Activated T-cell treated with anti-CD3 and anti-CD28 coated beads, Interleukin-2, amount 50 U/mL, for 72 hours (primary cell): ENCODE measurements at regions not wholly inside any gene's neighbourhood (a gene's known extent, or its start where the extent isn't known, plus 50 kb on each side); places are given as distances from the start of the nearest gene placed in this dataset.
A peak's percentile ranks its signal among the peaks of the same experiment; 100 is the strongest.
"Not testable (repeated sequence)": the region's sequence is repeated elsewhere in the genome, so short reads cannot be mapped to it uniquely, and the experiment has no call there.

Experiments used
- ATAC-seq, 2 donors: fragments of 150-1000 bp; cut with Tn5 transposase; replicated peaks in 1 of 2; 2 replicates each; pipeline ENCODE4 v1.10.0; 2021; ENCODE audit warnings: moderate library complexity in 2 of 2, mild to moderate bottlenecking in 1 of 2
- DNase-seq, 2 donors: peaks; one replicate each; pipeline ENCODE4 v3.0.0; 2021 to 2022; ENCODE audit warnings: mixed read lengths in 1 of 2
- H3K27ac Mint-ChIP-seq: one replicate; pipeline ENCODE4 v1.8.0; 2022; ENCODE audit warnings: mild to moderate bottlenecking, moderate library complexity, mixed read lengths
- H3K27me3 Mint-ChIP-seq: one replicate; pipeline ENCODE4 v1.8.0; 2022; ENCODE audit warnings: low read depth, mixed read lengths
- H3K36me3 Mint-ChIP-seq, 2 donors: one replicate each; pipeline ENCODE4 v1.8.0; 2022; ENCODE audit warnings: mixed read lengths in 2 of 2, mild to moderate bottlenecking in 1 of 2; ENCODE audit not compliant: insufficient read depth in 2 of 2
- H3K4me1 Mint-ChIP-seq: one replicate; pipeline ENCODE4 v1.8.0; 2022; ENCODE audit warnings: low read depth, mixed read lengths
- H3K4me3 Mint-ChIP-seq, 2 donors: one replicate each; pipeline ENCODE4 v1.8.0; 2022; ENCODE audit warnings: mild to moderate bottlenecking in 2 of 2, mixed read lengths in 2 of 2, moderate library complexity in 2 of 2
- H3K9me3 Mint-ChIP-seq, 2 donors: one replicate each; pipeline ENCODE4 v1.8.0; 2022; ENCODE audit warnings: mixed read lengths in 2 of 2

DNA sequence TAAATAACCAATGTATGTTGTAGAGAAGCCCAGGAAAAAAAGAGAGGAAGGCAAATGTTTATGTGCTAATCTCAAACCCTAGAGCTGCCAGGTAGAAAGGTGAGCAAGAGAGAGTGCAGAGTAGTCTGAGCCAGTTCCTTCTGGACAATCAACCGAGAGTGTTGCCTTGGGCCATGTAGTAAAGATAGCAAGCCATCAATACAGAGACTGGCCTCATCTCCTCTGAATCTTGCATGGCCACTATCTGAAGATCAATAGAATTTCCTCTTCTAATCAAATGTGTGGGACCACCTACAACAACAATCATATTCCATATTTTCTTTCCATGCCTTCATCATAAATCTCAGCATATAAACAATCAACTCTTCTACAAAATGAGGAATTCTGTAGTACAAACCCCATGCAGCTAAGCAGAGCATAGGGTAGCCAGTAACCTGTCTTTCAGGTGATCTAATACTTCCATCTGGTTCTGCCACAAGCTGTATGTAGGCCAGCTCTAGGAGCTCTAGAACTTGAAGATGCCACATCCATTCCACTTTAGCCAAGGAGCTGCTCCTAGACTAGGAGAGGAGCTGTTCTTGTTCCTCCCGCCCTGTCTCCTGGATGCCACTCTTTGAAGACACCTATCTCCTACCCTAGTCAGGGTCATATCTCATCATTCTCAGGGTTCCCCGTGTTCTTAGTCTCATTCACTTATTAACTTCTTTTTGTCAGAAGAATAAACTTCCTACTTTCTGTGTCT, 75.8 kb upstream of the SLC38A4 start:
- Mint-ChIP-seq H3K27me3 (peaks cover 11% of the 10 kb centered on the region), H3K9me3 (peaks cover 7 to 8% of the 10 kb centered on the region in 2 donors), H3K4me1 (peaks cover 29% of the 10 kb centered on the region), H3K36me3 (peaks cover 1 to 7% of the 10 kb centered on the region in 2 donors), H3K4me3 (no peak overlapping the region), H3K27ac (no peak overlapping the region)
- DNase-seq (no peak), ATAC-seq (no peak)

- Mint-ChIP-seq H3K27ac (no peak overlapping the region), H3K27me3 (peaks cover 7% of the 10 kb centered on the region), H3K4me1 (peaks cover 14% of the 10 kb centered on the region), H3K4me3 (no peak overlapping the region), H3K9me3 (peaks cover under 1 to 2% of the 10 kb centered on the region in 2 donors), H3K36me3 (peaks cover under 1 to 1% of the 10 kb centered on the region in 2 donors)
- ATAC-seq (no peak), DNase-seq (no peak)
These were observed 77.3 kb upstream of the SLC38A4 start for GRCh38 chr12:46903058-46903457.

GRCh38 chr12:46904406-46905238, 78.8 kb upstream of the SLC38A4 start:
- peaks cover 8% of the 10 kb centered on the region for H3K4me1 Mint-ChIP-seq
- ATAC-seq (no peak), DNase-seq (no peak)
- peaks cover 11% of the 10 kb centered on the region for H3K27me3 Mint-ChIP-seq
- H3K4me3 Mint-ChIP-seq: no peak overlapping the region
- H3K36me3 Mint-ChIP-seq: peaks cover under 1 to 2% of the 10 kb centered on the region in 2 donors
- peaks cover under 1 to 3% of the 10 kb centered on the region in 2 donors for H3K9me3 Mint-ChIP-seq
- H3K27ac Mint-ChIP-seq: no peak overlapping the region

- H3K27ac Mint-ChIP-seq, DNase-seq, H3K4me1 Mint-ChIP-seq, H3K36me3 Mint-ChIP-seq, ATAC-seq, H3K4me3 Mint-ChIP-seq, H3K9me3 Mint-ChIP-seq: not testable (repeated sequence)
- peaks cover 16% of the 10 kb centered on the region for H3K27me3 Mint-ChIP-seq
These were observed 79.4 kb upstream of the SLC38A4 start for GRCh38 chr12:46905239-46905627.

GRCh38 chr12:46907791-46908190, 82.0 kb upstream of the SLC38A4 start:
- Mint-ChIP-seq H3K27me3 (peaks cover 23% of the 10 kb centered on the region), H3K9me3 (peaks cover 11% of the 10 kb centered on the region in 2 donors), H3K4me1 (no peaks in the 10 kb centered on the region), H3K4me3 (no peak overlapping the region), H3K36me3 (peaks cover 7 to 8% of the 10 kb centered on the region in 2 donors), H3K27ac (no peak overlapping the region)
- DNase-seq: no peak
- ATAC-seq: no peak

GRCh38 chr12:46908236-46908935, 82.6 kb upstream of the SLC38A4 start:
- Mint-ChIP-seq H3K4me1 (no peaks in the 10 kb centered on the region), H3K27ac (no peak overlapping the region), H3K36me3 (peaks cover 7 to 8% of the 10 kb centered on the region in 2 donors), H3K9me3 (peaks cover 11% of the 10 kb centered on the region in 2 donors), H3K27me3 (peaks cover 23% of the 10 kb centered on the region), H3K4me3 (no peak overlapping the region)
- DNase-seq (no peak), ATAC-seq (no peak)

GRCh38 chr12:46908936-46909635, 83.3 kb upstream of the SLC38A4 start:
- Mint-ChIP-seq H3K36me3 (peaks cover 7 to 8% of the 10 kb centered on the region in 2 donors), H3K27ac (no peak overlapping the region), H3K9me3 (peaks cover 11% of the 10 kb centered on the region in 2 donors), H3K4me3 (no peak overlapping the region), H3K27me3 (peaks cover 23% of the 10 kb centered on the region), H3K4me1 (no peaks in the 10 kb centered on the region)
- ATAC-seq (peak; percentile 62 to 67), DNase-seq (no peak)

- no peak for ATAC-seq
- no peak for DNase-seq
- H3K27ac Mint-ChIP-seq: no peak overlapping the region
- peaks cover 11% of the 10 kb centered on the region in 2 donors for H3K9me3 Mint-ChIP-seq
- peaks cover 7 to 8% of the 10 kb centered on the region in 2 donors for H3K36me3 Mint-ChIP-seq
- no peaks in the 10 kb centered on the region for H3K4me1 Mint-ChIP-seq
- no peak overlapping the region for H3K4me3 Mint-ChIP-seq
- peaks cover 17% of the 10 kb centered on the region for H3K27me3 Mint-ChIP-seq
These were observed 85.0 kb upstream of the SLC38A4 start for GRCh38 chr12:46910830-46911229.

GRCh38 chr12:46914336-46914735, 88.5 kb upstream of the SLC38A4 start:
- DNase-seq: no peak
- H3K4me3 Mint-ChIP-seq: no peak overlapping the region
- H3K27ac Mint-ChIP-seq: no peak overlapping the region
- no peak for ATAC-seq
- no peaks in the 10 kb centered on the region for H3K4me1 Mint-ChIP-seq
- peaks cover 14% of the 10 kb centered on the region for H3K27me3 Mint-ChIP-seq
- H3K36me3 Mint-ChIP-seq: peaks cover 5 to 8% of the 10 kb centered on the region in 2 donors
- H3K9me3 Mint-ChIP-seq: peaks cover 9 to 11% of the 10 kb centered on the region in 2 donors

DNA sequence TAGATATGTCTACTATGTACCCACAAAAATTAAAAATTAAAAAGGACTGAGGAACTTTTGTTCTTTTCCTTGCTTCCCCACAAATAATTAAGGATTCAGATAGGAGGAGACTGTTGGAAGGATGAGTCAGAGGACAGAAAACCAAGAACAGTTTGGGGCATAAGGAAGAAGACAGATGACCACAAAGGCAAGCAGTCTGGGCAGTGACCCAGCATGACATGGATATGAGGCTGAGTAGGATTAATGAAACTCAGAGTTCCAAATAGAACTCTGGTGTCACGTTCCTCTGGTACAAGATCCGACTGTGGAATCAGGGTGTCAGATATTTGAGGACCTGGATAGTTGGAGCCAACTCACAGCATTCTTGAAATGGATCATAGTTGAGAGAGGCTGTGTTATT, 89.3 kb upstream of the SLC38A4 start:
- H3K9me3 Mint-ChIP-seq: peaks cover 4 to 6% of the 10 kb centered on the region in 2 donors
- DNase-seq (no peak), ATAC-seq (no peak)
- H3K27me3 Mint-ChIP-seq: peaks cover 7% of the 10 kb centered on the region
- peaks cover 4 to 5% of the 10 kb centered on the region in 2 donors for H3K36me3 Mint-ChIP-seq
- no peak overlapping the region for H3K4me3 Mint-ChIP-seq
- no peaks in the 10 kb centered on the region for H3K4me1 Mint-ChIP-seq
- no peak overlapping the region for H3K27ac Mint-ChIP-seq

DNA sequence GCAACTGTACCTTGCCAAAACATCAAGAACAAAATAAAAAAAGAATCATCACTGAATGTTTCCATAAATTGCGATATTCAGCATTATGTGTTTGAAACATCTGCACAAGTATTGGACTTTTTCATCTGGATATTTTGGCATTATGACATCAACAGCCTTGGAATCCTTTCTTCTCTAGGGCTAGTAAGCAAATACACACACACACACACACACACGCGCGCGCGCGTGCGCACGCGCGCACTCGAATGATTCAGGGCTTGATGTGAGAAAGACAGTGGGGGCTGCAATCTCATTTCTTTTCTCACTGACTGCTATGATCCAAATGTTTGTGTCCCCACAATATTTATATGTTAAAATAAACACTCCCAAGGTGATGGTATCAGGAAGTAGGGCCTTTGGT, 90.0 kb upstream of the SLC38A4 start:
- Mint-ChIP-seq H3K27me3 (peaks cover 7% of the 10 kb centered on the region), H3K4me1 (no peaks in the 10 kb centered on the region), H3K27ac (no peak overlapping the region), H3K9me3 (peaks cover 1 to 3% of the 10 kb centered on the region in 2 donors), H3K36me3 (peaks cover 3 to 4% of the 10 kb centered on the region in 2 donors), H3K4me3 (no peak overlapping the region)
- no peak for ATAC-seq
- no peak for DNase-seq

DNA sequence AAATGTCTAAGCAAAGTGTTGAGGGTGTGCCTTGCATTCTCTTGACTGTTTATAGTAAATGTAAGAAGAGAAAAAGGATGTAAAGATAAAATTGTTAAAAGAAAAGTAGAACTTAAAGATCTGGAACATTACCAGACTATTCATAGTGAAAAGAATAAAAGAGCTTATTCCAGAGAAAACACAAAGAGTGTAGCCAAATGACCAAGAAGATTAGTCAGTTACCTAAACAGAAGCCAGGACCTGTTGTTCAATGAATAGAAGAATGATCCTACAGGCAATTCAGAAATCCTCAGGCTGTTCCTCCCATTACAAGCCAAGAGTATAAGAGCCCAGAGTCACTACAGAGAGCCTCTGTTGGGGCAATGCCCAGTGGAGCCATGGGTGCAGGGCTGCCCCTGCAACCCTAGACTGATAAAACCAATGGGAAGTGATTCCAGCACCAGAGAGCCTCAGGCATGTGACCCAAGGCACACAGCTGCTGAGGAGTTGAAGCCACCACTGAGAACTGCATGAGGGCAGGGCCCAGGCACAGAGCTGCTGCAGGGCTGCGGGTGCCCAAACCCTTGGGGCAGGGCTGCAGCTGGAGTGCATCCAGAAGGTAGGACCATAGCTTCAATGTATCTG, 91.1 kb upstream of the SLC38A4 start:
- ATAC-seq (no peak), DNase-seq (no peak)
- Mint-ChIP-seq H3K27ac (no peak overlapping the region), H3K4me1 (no peaks in the 10 kb centered on the region), H3K27me3 (peaks cover 7% of the 10 kb centered on the region), H3K36me3 (no peaks in the 10 kb centered on the region), H3K9me3 (no peaks in the 10 kb centered on the region), H3K4me3 (no peak overlapping the region)
